GM12875 (cell line): ENCODE measurements at regions not wholly inside any gene's neighbourhood (a gene's known extent, or its start where the extent isn't known, plus 50 kb on each side); places are given as distances from the start of the nearest gene placed in this dataset.

ENCODE experiments used
- H3K4me3 ChIP-seq: one replicate; pipeline ENCODE4 v1.5.1; 2011; ENCODE audit warnings: low read depth, low read length, control low read depth
- CTCF ChIP-seq: IDR thresholded peaks from 2 replicates; pipeline ENCODE4 v1.5.1; 2011; ENCODE audit warnings: low read depth, mild to moderate bottlenecking, control low read depth, inconsistent platforms, low read length, moderate library complexity, borderline replicate concordance; ENCODE audit not compliant: insufficient read depth

- no peak for TF ChIP-seq CTCF
- no peak overlapping the region for H3K4me3 ChIP-seq
These were observed 105.2 kb upstream of the OR5AK2 start for GRCh38 chr11:56883371-56883987.

- TF ChIP-seq CTCF = no peak
- no peak overlapping the region for H3K4me3 ChIP-seq
These were observed 112.0 kb upstream of the OR5AK2 start for GRCh38 chr11:56876621-56877275.

- TF ChIP-seq CTCF = no peak
- no peak overlapping the region for H3K4me3 ChIP-seq
These were observed 106.7 kb upstream of the OR9G4 start for GRCh38 chr11:56855217-56855616.

- no peak overlapping the region for H3K4me3 ChIP-seq
- no peak for TF ChIP-seq CTCF
These were observed 103.6 kb upstream of the OR9G4 start for GRCh38 chr11:56852131-56852530.

- TF ChIP-seq CTCF = no peak
- no peak overlapping the region for H3K4me3 ChIP-seq
These were observed 101.4 kb upstream of the OR9G4 start for GRCh38 chr11:56849852-56850251.

- TF ChIP-seq CTCF = no peak
- H3K4me3 ChIP-seq = no peak overlapping the region
These were observed 100.8 kb upstream of the OR9G4 start for GRCh38 chr11:56849250-56849649.

- no peak for TF ChIP-seq CTCF
These were observed 99.8 kb upstream of the OR9G4 start for GRCh38 chr11:56848141-56848809.

More at GRCh38 chr11:56848141-56848809, 99.8 kb upstream of the OR9G4 start:
- H3K4me3 ChIP-seq = no peak overlapping the region
